ENCODE measurements at regions not wholly inside any gene's neighbourhood (a gene's known extent, or its start where the extent isn't known, plus 50 kb on each side); places are given as distances from the start of the nearest gene placed in this dataset.
"Not testable (repeated sequence)": the region's sequence is repeated elsewhere in the genome, so short reads cannot be mapped to it uniquely, and the experiment has no call there.

DNA sequence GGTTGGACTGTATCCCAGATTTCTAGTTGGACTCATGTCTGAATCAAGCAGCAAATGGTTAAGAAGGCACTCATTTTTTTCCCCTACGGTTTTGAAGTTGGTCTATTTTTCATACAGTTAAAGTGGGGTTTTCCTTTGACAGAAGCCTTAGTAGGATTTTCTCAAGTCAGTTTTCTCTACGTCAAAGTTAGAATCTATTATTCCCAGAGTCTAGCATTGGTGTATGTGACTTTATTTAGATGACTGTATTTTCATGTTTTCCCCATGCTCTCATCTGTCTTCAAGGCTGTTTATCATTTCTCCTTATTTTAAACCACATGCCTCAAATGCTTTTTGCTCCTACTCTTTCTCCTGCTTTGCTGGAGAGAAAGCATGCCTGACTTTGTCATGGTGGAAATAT is 623.2 kb downstream of the CCSER2 start:
- no peak for DNase-seq
- in situ Hi-C loops (cut with MboI; ENCODE audit: low pct_unique_long_range_greater_than_20kb, low sequenced_read_pairs): no loop called here

GRCh38 chr10:84957427-84957826 is 629.0 kb downstream of the CCSER2 start:
- in situ Hi-C loops (cut with MboI; ENCODE audit: low pct_unique_long_range_greater_than_20kb, low sequenced_read_pairs): no loop called here
- no peak for DNase-seq

GRCh38 chr10:84965468-84965867 is 637.1 kb downstream of the CCSER2 start:
- in situ Hi-C loops (cut with MboI; ENCODE audit: low pct_unique_long_range_greater_than_20kb, low sequenced_read_pairs): no loop called here
- no peak for DNase-seq

- in situ Hi-C loops (cut with MboI; ENCODE audit: low pct_unique_long_range_greater_than_20kb, low sequenced_read_pairs): no loop called here
These were observed 638.5 kb downstream of the CCSER2 start for GRCh38 chr10:84966708-84967441.

GRCh38 chr10:84969297-84969696 is 640.9 kb downstream of the CCSER2 start:
- in situ Hi-C loops (cut with MboI; ENCODE audit: low pct_unique_long_range_greater_than_20kb, low sequenced_read_pairs); DNase-seq: not testable (repeated sequence)

More at GRCh38 chr10:84966708-84967441, 638.5 kb downstream of the CCSER2 start:
- no peak for DNase-seq

DNA sequence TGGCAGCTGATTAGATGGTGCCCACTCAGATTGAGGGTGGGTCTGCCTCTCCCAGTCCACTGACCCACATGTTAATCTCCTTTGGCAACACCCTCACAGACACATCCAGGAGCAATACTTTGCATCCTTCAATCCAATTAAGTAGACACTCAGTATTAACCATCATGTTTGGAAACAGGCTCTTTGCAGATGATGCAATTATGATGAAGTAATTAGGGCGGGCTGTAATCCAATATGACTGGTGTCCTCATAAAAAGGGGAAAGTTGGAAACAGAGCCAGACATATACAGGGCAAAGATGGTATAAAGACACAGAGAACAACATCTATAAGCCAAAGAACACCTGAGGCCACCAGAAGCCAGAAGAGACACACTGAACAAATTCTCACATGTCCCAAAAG is 658.6 kb downstream of the CCSER2 start:
- in situ Hi-C loops (cut with MboI; ENCODE audit: low pct_unique_long_range_greater_than_20kb, low sequenced_read_pairs): no loop called here
- DNase-seq: no peak

DNA sequence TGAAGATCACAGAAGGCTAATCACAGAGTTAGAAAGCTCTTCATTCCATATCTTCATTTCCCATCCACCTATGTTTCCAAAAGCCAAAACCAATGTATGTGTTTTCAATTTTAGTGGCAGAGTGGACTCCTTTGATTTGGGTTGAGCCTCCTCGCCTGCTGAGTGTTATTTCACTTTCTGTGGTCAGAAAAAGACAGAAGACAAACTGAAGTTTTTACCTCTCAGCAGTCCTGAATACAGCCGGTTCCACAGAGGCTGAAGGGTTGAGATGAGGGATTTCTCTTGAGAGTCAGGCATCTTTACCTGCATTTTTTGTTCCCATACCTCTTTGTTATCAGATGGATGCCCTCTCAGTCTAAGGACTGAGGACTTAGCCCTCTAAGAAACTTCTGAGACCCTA is 659.6 kb downstream of the CCSER2 start:
- no peak for DNase-seq
- in situ Hi-C loops (cut with MboI; ENCODE audit: low pct_unique_long_range_greater_than_20kb, low sequenced_read_pairs): no loop called here

- in situ Hi-C loops (cut with MboI; ENCODE audit: low pct_unique_long_range_greater_than_20kb, low sequenced_read_pairs): no loop called here
- no peak for DNase-seq
These were observed 662.3 kb downstream of the CCSER2 start for GRCh38 chr10:84990713-84991112.

DNA sequence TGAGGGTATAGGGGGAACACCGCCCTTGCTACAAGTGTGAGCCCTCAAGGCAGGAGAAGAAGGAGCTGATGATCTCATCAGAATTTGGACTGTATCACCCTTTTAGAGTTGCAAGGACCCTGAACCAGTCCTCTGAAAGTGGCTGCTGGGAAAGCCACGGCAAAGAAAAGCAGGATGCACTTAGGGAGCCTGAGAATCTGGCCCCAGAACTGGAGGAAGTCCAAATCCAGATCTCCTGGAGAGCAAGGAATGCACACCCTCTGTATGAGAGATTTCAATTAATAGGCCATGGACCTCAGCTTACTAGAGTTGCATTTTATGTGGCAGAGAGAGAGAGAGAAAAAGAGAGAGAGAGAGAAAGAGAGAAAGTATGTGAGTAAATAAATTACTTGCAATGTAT is 662.9 kb downstream of the CCSER2 start:
- DNase-seq: no peak
- in situ Hi-C loops (cut with MboI; ENCODE audit: low pct_unique_long_range_greater_than_20kb, low sequenced_read_pairs): no loop called here

DNA sequence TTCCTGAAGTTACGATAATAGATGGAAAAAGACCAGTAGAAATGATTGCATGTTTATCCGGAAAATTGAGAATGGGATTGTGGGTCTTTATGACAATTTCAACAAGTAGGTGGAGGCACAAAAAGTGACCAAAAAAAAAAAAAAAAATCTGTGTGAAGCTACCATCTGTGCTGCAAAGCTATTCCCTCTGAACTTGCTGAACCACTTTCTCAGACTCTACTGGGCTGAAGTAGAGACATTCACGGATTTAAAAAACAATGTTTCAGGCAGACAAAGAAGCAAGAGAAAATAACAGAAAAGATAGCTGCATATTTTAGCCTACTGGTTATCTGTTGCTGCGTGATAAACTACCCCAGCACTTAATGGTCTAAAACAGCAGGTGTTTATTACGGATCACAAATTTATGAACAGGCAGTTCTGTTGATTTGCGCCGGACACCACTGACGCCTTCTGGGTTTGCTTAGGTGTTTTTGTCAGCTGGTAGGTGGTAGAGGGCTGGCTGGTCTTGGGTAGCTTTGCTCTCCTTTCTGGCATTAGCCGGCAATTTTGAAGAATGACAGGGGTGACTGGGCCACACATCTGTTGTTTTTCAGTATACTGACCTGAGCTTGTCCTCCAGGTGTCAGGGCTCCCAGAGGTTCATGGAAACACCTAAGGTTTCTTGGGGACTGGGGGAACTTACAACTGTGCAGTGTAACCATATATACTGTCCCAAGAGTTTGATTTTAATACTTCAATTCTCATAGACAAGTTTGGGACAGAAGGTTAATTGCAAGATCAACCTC is 665.1 kb downstream of the CCSER2 start:
- DNase-seq: no peak
- in situ Hi-C loops (cut with MboI; ENCODE audit: low pct_unique_long_range_greater_than_20kb, low sequenced_read_pairs): no loop called here

GRCh38 chr10:84994722-84995121 is 666.3 kb downstream of the CCSER2 start:
- in situ Hi-C loops (cut with MboI; ENCODE audit: low pct_unique_long_range_greater_than_20kb, low sequenced_read_pairs): no loop called here
- DNase-seq: no peak

GRCh38 chr10:84996580-84996979 is 668.2 kb downstream of the CCSER2 start:
- no peak for DNase-seq
- in situ Hi-C loops (cut with MboI; ENCODE audit: low pct_unique_long_range_greater_than_20kb, low sequenced_read_pairs): no loop called here

- no peak for DNase-seq
- in situ Hi-C loops (cut with MboI; ENCODE audit: low pct_unique_long_range_greater_than_20kb, low sequenced_read_pairs): no loop called here
These were observed 669.5 kb downstream of the CCSER2 start for GRCh38 chr10:84997870-84998269.

DNA sequence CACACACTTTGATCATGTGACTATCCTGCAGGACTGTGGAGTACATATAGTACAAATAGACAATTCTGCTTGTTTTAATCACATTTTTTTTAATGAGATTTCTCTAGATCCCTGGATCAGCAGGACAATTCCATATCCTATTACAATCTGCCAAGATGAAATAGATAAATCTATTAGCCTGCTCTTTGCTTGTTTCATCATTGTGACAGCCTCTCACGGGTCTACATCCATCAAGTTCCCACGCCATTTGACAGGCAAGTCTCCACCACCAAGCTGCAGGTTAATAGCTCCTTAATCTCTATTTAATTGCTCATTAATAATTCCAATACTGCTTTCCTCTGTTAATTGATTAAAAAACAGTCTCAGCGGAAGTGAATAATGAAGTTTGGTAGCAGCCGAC is 671.5 kb downstream of the CCSER2 start:
- in situ Hi-C loops (cut with MboI; ENCODE audit: low pct_unique_long_range_greater_than_20kb, low sequenced_read_pairs): no loop called here
- DNase-seq: no peak

- in situ Hi-C loops (cut with MboI; ENCODE audit: low pct_unique_long_range_greater_than_20kb, low sequenced_read_pairs): no loop called here
- DNase-seq: no peak
These were observed 674.7 kb downstream of the CCSER2 start for GRCh38 chr10:85003083-85003482.

GRCh38 chr10:85008488-85009184 is 680.2 kb downstream of the CCSER2 start:
- DNase-seq: no peak
- in situ Hi-C loops (cut with MboI; ENCODE audit: low pct_unique_long_range_greater_than_20kb, low sequenced_read_pairs): no loop called here

GRCh38 chr10:85012305-85012704 is 683.9 kb downstream of the CCSER2 start:
- no peak for DNase-seq

DNA sequence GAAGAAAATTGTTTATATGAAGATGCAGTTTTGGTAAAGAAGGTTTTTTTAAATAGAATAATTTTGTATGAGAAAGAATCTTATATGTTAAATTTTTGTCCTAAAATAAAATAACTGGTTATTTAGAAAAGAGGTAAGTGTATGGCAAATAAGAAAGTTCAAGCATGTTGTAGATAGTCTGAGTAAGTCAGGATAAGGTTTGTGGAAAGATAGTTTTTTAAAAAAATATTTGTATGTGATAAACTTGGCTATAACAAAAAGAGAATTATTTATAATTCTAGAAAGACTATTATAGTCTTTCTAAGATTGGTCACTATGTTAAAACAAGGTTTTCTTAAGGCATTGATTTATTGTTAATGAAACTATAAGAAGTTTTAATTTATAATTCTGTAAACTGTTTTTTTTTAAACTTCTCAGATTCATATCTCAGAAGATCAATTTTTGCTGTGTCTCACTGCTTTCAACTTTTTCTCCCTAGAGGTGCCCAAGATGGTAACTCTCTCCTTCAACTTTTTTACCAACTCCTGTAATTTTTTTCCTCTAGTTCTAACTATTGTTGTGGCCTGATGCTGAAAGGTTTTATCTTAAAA is 698.6 kb downstream of the CCSER2 start:
- no peak for DNase-seq
- in situ Hi-C loops (cut with MboI; ENCODE audit: low pct_unique_long_range_greater_than_20kb, low sequenced_read_pairs): no loop called here

More at GRCh38 chr10:85012305-85012704, 683.9 kb downstream of the CCSER2 start:
- in situ Hi-C loops (cut with MboI; ENCODE audit: low pct_unique_long_range_greater_than_20kb, low sequenced_read_pairs): no loop called here

GRCh38 chr10:85032981-85033380 is 704.6 kb downstream of the CCSER2 start:
- DNase-seq: no peak
- in situ Hi-C loops (cut with MboI; ENCODE audit: low pct_unique_long_range_greater_than_20kb, low sequenced_read_pairs): no loop called here

GRCh38 chr10:85036661-85037060 is 708.3 kb downstream of the CCSER2 start:
- in situ Hi-C loops (cut with MboI; ENCODE audit: low pct_unique_long_range_greater_than_20kb, low sequenced_read_pairs): no loop called here
- DNase-seq: no peak
